Neuronal stem cell (in vitro differentiated cells): ENCODE measurements at regions not wholly inside any gene's neighbourhood (a gene's known extent, or its start where the extent isn't known, plus 50 kb on each side); places are given as distances from the start of the nearest gene placed in this dataset.

Source experiments
- DNase-seq: peaks from one replicate; pipeline ENCODE4 v3.0.0-alpha.2; 2013; ENCODE audit warnings: low spot score
- H2AFZ ChIP-seq: one replicate; pipeline ENCODE4 v1.6.1; 2013; ENCODE audit warnings: mild to moderate bottlenecking, low read length, inconsistent platforms
- H2AK5ac ChIP-seq: 2 replicates; pipeline ENCODE4 v1.6.1; 2013; ENCODE audit warnings: low read depth, mild to moderate bottlenecking, inconsistent platforms, low read length, moderate library complexity, mixed read lengths
- H2BK120ac ChIP-seq: 2 replicates; pipeline ENCODE4 v1.6.1; 2013; ENCODE audit warnings: low read depth, mild to moderate bottlenecking, inconsistent platforms, low read length, moderate library complexity, mixed read lengths
- H2BK12ac ChIP-seq: one replicate; pipeline ENCODE4 v1.6.1; 2013; ENCODE audit warnings: low read length, inconsistent platforms
- H2BK15ac ChIP-seq: 2 replicates; pipeline ENCODE4 v1.6.1; 2013; ENCODE audit warnings: mild to moderate bottlenecking, low read length, inconsistent platforms, mixed read lengths
- H2BK5ac ChIP-seq: one replicate; pipeline ENCODE4 v1.6.1; 2013; ENCODE audit warnings: inconsistent platforms, mild to moderate bottlenecking, low read length, moderate library complexity
- H3K14ac ChIP-seq: one replicate; pipeline ENCODE4 v1.6.1; 2013; ENCODE audit warnings: low read length, inconsistent platforms
- H3K18ac ChIP-seq: 2 replicates; pipeline ENCODE4 v1.6.1; 2013; ENCODE audit warnings: low read length, inconsistent platforms
- H3K23ac ChIP-seq: 2 replicates; pipeline ENCODE4 v1.6.1; 2013; ENCODE audit warnings: low read depth, mild to moderate bottlenecking, mixed read lengths, low read length, inconsistent platforms; ENCODE audit not compliant: poor library complexity
- H3K27ac ChIP-seq: replicated peaks from 3 replicates; pipeline ENCODE4 v1.5.1; 2013; ENCODE audit warnings: low read length, inconsistent platforms
- H3K27me3 ChIP-seq, 3 experiments: 2 replicates each; pipeline ENCODE4 v1.6.1; 2013; ENCODE audit warnings: low read length in 3 of 3, mild to moderate bottlenecking in 2 of 3, inconsistent platforms in 1 of 3, low read depth in 1 of 3, mixed read lengths in 1 of 3, moderate library complexity in 1 of 3; ENCODE audit not compliant: control insufficient read depth in 3 of 3, insufficient read depth in 3 of 3
- H3K36me3 ChIP-seq, 2 donors: replicated peaks in 1 of 2; 2 replicates each; pipeline ENCODE4 v1.6.1; 2013; ENCODE audit warnings: low read length in 2 of 2; ENCODE audit not compliant: control insufficient read depth in 2 of 2, insufficient read depth in 2 of 2
- H3K4ac ChIP-seq: 2 replicates; pipeline ENCODE4 v1.6.1; 2013; ENCODE audit warnings: inconsistent platforms, mild to moderate bottlenecking, low read length, moderate library complexity
- H3K4me1 ChIP-seq, 2 donors: 1 replicate in 1 of 2; 2 replicates in 1 of 2; pipeline ENCODE4 v1.6.1; 2013; ENCODE audit warnings: low read length in 2 of 2, low read depth in 1 of 2; ENCODE audit not compliant: control insufficient read depth in 2 of 2, insufficient read depth in 1 of 2
- H3K4me2 ChIP-seq: one replicate; pipeline ENCODE4 v1.6.1; 2013; ENCODE audit warnings: mild to moderate bottlenecking, low read length, inconsistent platforms; ENCODE audit not compliant: insufficient read depth, poor library complexity, severe bottlenecking
- H3K4me3 ChIP-seq, 2 donors: 2 replicates each; pipeline ENCODE4 v1.5.1; 2013; ENCODE audit warnings: low read length in 2 of 2, mild to moderate bottlenecking in 2 of 2, inconsistent platforms in 1 of 2, moderate library complexity in 1 of 2
- H3K79me1 ChIP-seq: one replicate; pipeline ENCODE4 v1.6.1; 2013; ENCODE audit warnings: low read depth, mild to moderate bottlenecking, inconsistent platforms, low read length, moderate library complexity
- H3K9ac ChIP-seq: one replicate; pipeline ENCODE4 v1.6.1; 2013; ENCODE audit warnings: mild to moderate bottlenecking, low read depth, low read length, inconsistent platforms; ENCODE audit not compliant: poor library complexity
- H3K9me3 ChIP-seq, 2 donors: replicated peaks in 1 of 2; 2 replicates each; pipeline versions ENCODE3 to v1.6.1; 2013; ENCODE audit warnings: low read length in 2 of 2, mild to moderate bottlenecking in 2 of 2, inconsistent platforms in 1 of 2, low read depth in 1 of 2, mixed read lengths in 1 of 2, moderate library complexity in 1 of 2; ENCODE audit not compliant: control insufficient read depth in 2 of 2, insufficient read depth in 1 of 2
- H4K8ac ChIP-seq: one replicate; pipeline ENCODE4 v1.6.1; 2013; ENCODE audit warnings: low read depth, mild to moderate bottlenecking, inconsistent platforms, low read length, moderate library complexity
- H4K91ac ChIP-seq: one replicate; pipeline ENCODE4 v1.6.1; 2013; ENCODE audit warnings: low read length, low read depth, mild to moderate bottlenecking, inconsistent platforms; ENCODE audit not compliant: poor library complexity
- WGBS, 2 donors: extraction: QIAGEN DNeasy Blood & Tissue Kit; methylation state at CpG; one replicate each; pipeline ENCODE4 v1.1.7; 2013; ENCODE audit warnings: missing lambda C conversion rate in 2 of 2, mixed read lengths in 1 of 2; ENCODE audit not compliant: insufficient read length in 2 of 2, insufficient replicate concordance in 1 of 2; ENCODE audit errors: extremely low coverage in 2 of 2; 5-methylcytosine and 5-hydroxymethylcytosine counted together

DNA sequence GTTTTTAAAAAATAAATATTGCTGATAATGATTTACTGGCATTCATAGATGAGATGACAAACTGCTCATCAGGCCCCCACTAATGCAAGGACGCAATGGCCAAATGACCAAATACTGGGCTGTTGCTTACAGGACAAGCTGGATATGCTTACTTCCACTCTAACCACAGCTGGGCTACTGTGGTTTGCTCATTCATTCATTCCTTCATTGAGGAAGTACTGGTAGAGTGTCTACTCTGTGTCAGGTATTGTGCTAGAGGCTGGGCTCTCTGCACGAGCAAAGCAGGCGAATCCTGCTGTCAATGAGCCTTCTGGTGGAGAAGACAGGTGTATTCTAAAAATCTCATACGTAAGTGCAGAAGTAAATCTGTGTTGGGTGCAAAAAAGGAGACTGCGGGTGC, 113.3 kb upstream of the SLC38A2 start:
- Histone ChIP-seq H2BK12ac (no peak overlapping the region), H4K91ac (no peak overlapping the region), H3K9ac (no peak overlapping the region), H3K4ac (no peak overlapping the region), H3K18ac (no peak overlapping the region), H3K9me3 (no peaks in the 10 kb centered on the region), H3K27ac (no peak overlapping the region), H4K8ac (no peak overlapping the region), H3K4me2 (no peak overlapping the region), H2AK5ac (no peak overlapping the region), H3K4me3 (no peak overlapping the region), H3K27me3 (no peaks in the 10 kb centered on the region), H3K14ac (no peak overlapping the region), H2BK15ac (no peak overlapping the region), H2BK120ac (no peak overlapping the region), H2BK5ac (no peak overlapping the region), H2AFZ (no peak overlapping the region), H3K23ac (no peak overlapping the region), H3K36me3 (no peaks in the 10 kb centered on the region), H3K79me1 (no peaks in the 10 kb centered on the region), H3K4me1 (peaks cover 0 to 4% of the 10 kb centered on the region in 2 donors)
- WGBS, 2 donors = no CpG with 5 or more reads among the region's 5 CpGs
- DNase-seq = no peak

DNA sequence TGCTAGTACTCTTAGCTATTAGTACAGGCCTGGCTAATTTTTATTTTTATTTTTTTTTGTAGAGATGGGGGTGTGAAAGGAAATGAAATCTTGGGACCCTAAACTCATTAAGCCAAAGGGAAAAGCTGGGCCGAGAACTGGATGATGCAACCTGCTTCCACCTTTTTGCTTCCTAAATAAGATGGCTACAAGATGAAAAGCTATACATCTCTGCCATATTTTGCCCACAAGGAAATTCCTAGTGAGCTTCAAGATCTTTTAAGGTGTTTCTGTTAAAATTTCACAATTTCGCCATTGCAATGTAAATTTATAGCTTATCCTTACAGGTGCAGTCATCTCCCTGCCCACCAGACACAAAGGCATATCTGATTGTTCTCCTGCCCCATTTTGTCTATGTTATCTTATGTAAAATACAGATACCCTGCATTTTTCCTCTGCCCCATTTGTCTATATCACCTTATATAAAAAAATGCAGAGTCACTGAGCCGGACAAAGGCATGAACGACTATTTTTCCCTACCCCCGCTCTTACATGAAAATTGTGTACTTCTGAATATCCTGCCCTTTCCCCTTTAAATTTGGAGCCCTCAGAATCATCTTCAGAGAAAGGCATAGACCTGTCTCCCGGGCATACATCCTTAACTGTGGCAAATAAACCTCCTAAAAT, 112.0 kb upstream of the SLC38A2 start:
- no peak overlapping the region for H2AFZ ChIP-seq
- no peaks in the 10 kb centered on the region for H3K79me1 ChIP-seq
- H3K14ac ChIP-seq = no peak overlapping the region
- H3K9ac ChIP-seq = no peak overlapping the region
- no peak overlapping the region for H3K23ac ChIP-seq
- no peak overlapping the region for H3K27ac ChIP-seq
- H2AK5ac ChIP-seq = no peak overlapping the region
- H2BK5ac ChIP-seq = no peak overlapping the region
- no peak overlapping the region for H3K18ac ChIP-seq
- no peak overlapping the region for H4K91ac ChIP-seq
- H3K27me3 ChIP-seq = no peaks in the 10 kb centered on the region
- H3K4me1 ChIP-seq = peaks cover 0 to 2% of the 10 kb centered on the region in 2 donors
- no peaks in the 10 kb centered on the region for H3K9me3 ChIP-seq
- H3K4me3 ChIP-seq = no peak overlapping the region
- WGBS, 2 donors = no CpG with 5 or more reads among the region's 6 CpGs
- no peaks in the 10 kb centered on the region for H3K36me3 ChIP-seq
- no peak overlapping the region for H3K4me2 ChIP-seq
- no peak overlapping the region for H2BK12ac ChIP-seq
- no peak overlapping the region for H3K4ac ChIP-seq
- H2BK120ac ChIP-seq = no peak overlapping the region
- H2BK15ac ChIP-seq = no peak overlapping the region
- no peak for DNase-seq
- no peak overlapping the region for H4K8ac ChIP-seq

- Histone ChIP-seq H3K18ac (no peak overlapping the region), H3K27ac (no peak overlapping the region), H3K4ac (no peak overlapping the region), H2AFZ (no peak overlapping the region), H3K4me2 (no peak overlapping the region), H3K23ac (no peak overlapping the region), H3K36me3 (no peaks in the 10 kb centered on the region), H4K91ac (no peak overlapping the region), H3K4me3 (no peak overlapping the region), H2BK120ac (no peak overlapping the region), H2BK12ac (no peak overlapping the region), H3K27me3 (no peaks in the 10 kb centered on the region), H3K79me1 (no peaks in the 10 kb centered on the region), H4K8ac (no peak overlapping the region), H3K9me3 (no peaks in the 10 kb centered on the region), H3K9ac (no peak overlapping the region), H3K4me1 (peaks cover 0 to 2% of the 10 kb centered on the region in 2 donors), H3K14ac (no peak overlapping the region), H2BK15ac (no peak overlapping the region), H2BK5ac (no peak overlapping the region), H2AK5ac (no peak overlapping the region)
- no peak for DNase-seq
- no CpG with 5 or more reads among the region's 4 CpGs for WGBS, 2 donors
Measured at GRCh38 chr12:46483572-46484395, 111.2 kb upstream of the SLC38A2 start.

- Histone ChIP-seq H3K4me1 (peaks cover 0 to 2% of the 10 kb centered on the region in 2 donors), H2AFZ (no peak overlapping the region), H2BK5ac (no peak overlapping the region), H3K27ac (no peak overlapping the region), H3K9ac (no peak overlapping the region), H3K14ac (no peak overlapping the region), H2BK12ac (no peak overlapping the region), H3K36me3 (no peaks in the 10 kb centered on the region), H4K8ac (no peak overlapping the region), H3K4ac (no peak overlapping the region), H2BK15ac (no peak overlapping the region), H3K4me3 (no peak overlapping the region), H2BK120ac (no peak overlapping the region), H3K9me3 (no peaks in the 10 kb centered on the region), H3K27me3 (no peaks in the 10 kb centered on the region), H3K23ac (no peak overlapping the region), H2AK5ac (no peak overlapping the region), H3K4me2 (no peak overlapping the region), H4K91ac (no peak overlapping the region), H3K79me1 (no peaks in the 10 kb centered on the region), H3K18ac (no peak overlapping the region)
- WGBS, 2 donors = no CpG with 5 or more reads among the region's 1 CpG
- DNase-seq = no peak
Measured at GRCh38 chr12:46480724-46481123, 108.2 kb upstream of the SLC38A2 start.
